ENCODE measurements at regions not wholly inside any gene's neighbourhood (a gene's known extent, or its start where the extent isn't known, plus 50 kb on each side); places are given as distances from the start of the nearest gene placed in this dataset.
A peak's percentile ranks its signal among the peaks of the same experiment; 100 is the strongest.

GRCh38 chr10:42932116-42932515 is 144.8 kb upstream of the RET start:
- DNase-seq (ENCODE audit: low spot score) = peak; percentile 79
- intact Hi-C loops (cut with DNase I) = no loop called here

GRCh38 chr10:42932735-42933447 is 144.0 kb upstream of the RET start:
- DNase-seq (ENCODE audit: low spot score) = peak; percentile 78
- intact Hi-C loops (cut with DNase I) = no loop called here

- intact Hi-C loops (cut with DNase I) = loop anchor here in 1 of 2 donors (2.0 kb wide), 1 partner anchor 27 kb away; no protein-coding TSS in a partner anchor
- DNase-seq (ENCODE audit: low spot score) = peak; percentile 77
These were observed 143.2 kb upstream of the RET start for GRCh38 chr10:42933448-42934340.

GRCh38 chr10:42934351-42934811 is 142.5 kb upstream of the RET start:
- DNase-seq (ENCODE audit: low spot score) = no peak

GRCh38 chr10:42934842-42935241 is 142.0 kb upstream of the RET start:
- intact Hi-C loops (cut with DNase I) = loop anchor here in 1 of 2 donors (2.0 kb wide), 1 partner anchor 26 kb away; no protein-coding TSS in a partner anchor
- no peak for DNase-seq (ENCODE audit: low spot score)

More at GRCh38 chr10:42934351-42934811, 142.5 kb upstream of the RET start:
- intact Hi-C loops (cut with DNase I) = loop anchor here in 1 of 2 donors (2.0 kb wide), 1 partner anchor 26 kb away; no protein-coding TSS in a partner anchor

- DNase-seq (ENCODE audit: low spot score) = no peak
- intact Hi-C loops (cut with DNase I) = loop anchor here in 1 of 2 donors (2.0 kb wide), 1 partner anchor 25 kb away; no protein-coding TSS in a partner anchor
These were observed 141.4 kb upstream of the RET start for GRCh38 chr10:42935466-42935865.

GRCh38 chr10:42936580-42936979 is 140.3 kb upstream of the RET start:
- no peak for DNase-seq (ENCODE audit: low spot score)
- intact Hi-C loops (cut with DNase I) = no loop called here

GRCh38 chr10:42937048-42937447 is 139.8 kb upstream of the RET start:
- DNase-seq (ENCODE audit: low spot score) = no peak
- intact Hi-C loops (cut with DNase I) = no loop called here

- no peak for DNase-seq (ENCODE audit: low spot score)
- intact Hi-C loops (cut with DNase I) = no loop called here
These were observed 139.2 kb upstream of the RET start for GRCh38 chr10:42937649-42938180.

GRCh38 chr10:42938351-42938750 is 138.5 kb upstream of the RET start:
- intact Hi-C loops (cut with DNase I) = no loop called here
- DNase-seq (ENCODE audit: low spot score) = no peak

GRCh38 chr10:42939237-42939636 is 137.6 kb upstream of the RET start:
- no peak for DNase-seq (ENCODE audit: low spot score)
- intact Hi-C loops (cut with DNase I) = no loop called here

GRCh38 chr10:42939685-42940366 is 137.0 kb upstream of the RET start:
- no peak for DNase-seq (ENCODE audit: low spot score)
- intact Hi-C loops (cut with DNase I) = no loop called here

GRCh38 chr10:42940487-42941294 is 136.2 kb upstream of the RET start:
- DNase-seq (ENCODE audit: low spot score) = peak; percentile 69
- intact Hi-C loops (cut with DNase I) = no loop called here

GRCh38 chr10:42941295-42941644 is 135.6 kb upstream of the RET start:
- DNase-seq (ENCODE audit: low spot score) = no peak
- intact Hi-C loops (cut with DNase I) = no loop called here

GRCh38 chr10:42941790-42942189 is 135.1 kb upstream of the RET start:
- DNase-seq (ENCODE audit: low spot score) = no peak
- intact Hi-C loops (cut with DNase I) = no loop called here

GRCh38 chr10:42942279-42942950 is 134.5 kb upstream of the RET start:
- intact Hi-C loops (cut with DNase I) = no loop called here
- no peak for DNase-seq (ENCODE audit: low spot score)

GRCh38 chr10:42943025-42943818 is 133.6 kb upstream of the RET start:
- intact Hi-C loops (cut with DNase I) = no loop called here
- peak; percentile 55 for DNase-seq (ENCODE audit: low spot score)

Data from posterior vena cava (tissue), 2 donors.